Epithelial cell of esophagus (primary cell): ENCODE measurements at regions not wholly inside any gene's neighbourhood (a gene's known extent, or its start where the extent isn't known, plus 50 kb on each side); places are given as distances from the start of the nearest gene placed in this dataset.

Experiments used
- DNase-seq: peaks from one replicate; pipeline ENCODE4 v3.0.0; 2010; ENCODE audit warnings: low read depth
- H3K4me3 ChIP-seq: 2 replicates; pipeline ENCODE4 v1.5.1; 2011; ENCODE audit warnings: mild to moderate bottlenecking, low read length, control low read depth
- TF ChIP-seq, protein P1 (sequence below): IDR thresholded peaks from 2 replicates; pipeline ENCODE4 v1.5.1; 2011; ENCODE audit warnings: low read depth, mild to moderate bottlenecking, low read length, control low read depth, inconsistent platforms; ENCODE audit not compliant: insufficient read depth; ENCODE audit errors: missing control alignments

- DNase-seq = no peak
- H3K4me3 ChIP-seq = no peak overlapping the region
- TF ChIP-seq, protein P1, sequence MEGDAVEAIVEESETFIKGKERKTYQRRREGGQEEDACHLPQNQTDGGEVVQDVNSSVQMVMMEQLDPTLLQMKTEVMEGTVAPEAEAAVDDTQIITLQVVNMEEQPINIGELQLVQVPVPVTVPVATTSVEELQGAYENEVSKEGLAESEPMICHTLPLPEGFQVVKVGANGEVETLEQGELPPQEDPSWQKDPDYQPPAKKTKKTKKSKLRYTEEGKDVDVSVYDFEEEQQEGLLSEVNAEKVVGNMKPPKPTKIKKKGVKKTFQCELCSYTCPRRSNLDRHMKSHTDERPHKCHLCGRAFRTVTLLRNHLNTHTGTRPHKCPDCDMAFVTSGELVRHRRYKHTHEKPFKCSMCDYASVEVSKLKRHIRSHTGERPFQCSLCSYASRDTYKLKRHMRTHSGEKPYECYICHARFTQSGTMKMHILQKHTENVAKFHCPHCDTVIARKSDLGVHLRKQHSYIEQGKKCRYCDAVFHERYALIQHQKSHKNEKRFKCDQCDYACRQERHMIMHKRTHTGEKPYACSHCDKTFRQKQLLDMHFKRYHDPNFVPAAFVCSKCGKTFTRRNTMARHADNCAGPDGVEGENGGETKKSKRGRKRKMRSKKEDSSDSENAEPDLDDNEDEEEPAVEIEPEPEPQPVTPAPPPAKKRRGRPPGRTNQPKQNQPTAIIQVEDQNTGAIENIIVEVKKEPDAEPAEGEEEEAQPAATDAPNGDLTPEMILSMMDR = no peak
Observed at GRCh38 chr4:13892739-13893105, 265.2 kb upstream of the BOD1L1 start.

GRCh38 chr4:13893211-13893610 is 265.7 kb upstream of the BOD1L1 start:
- TF ChIP-seq, protein P1 = no peak
- H3K4me3 ChIP-seq = no peak overlapping the region
- DNase-seq = no peak

DNA sequence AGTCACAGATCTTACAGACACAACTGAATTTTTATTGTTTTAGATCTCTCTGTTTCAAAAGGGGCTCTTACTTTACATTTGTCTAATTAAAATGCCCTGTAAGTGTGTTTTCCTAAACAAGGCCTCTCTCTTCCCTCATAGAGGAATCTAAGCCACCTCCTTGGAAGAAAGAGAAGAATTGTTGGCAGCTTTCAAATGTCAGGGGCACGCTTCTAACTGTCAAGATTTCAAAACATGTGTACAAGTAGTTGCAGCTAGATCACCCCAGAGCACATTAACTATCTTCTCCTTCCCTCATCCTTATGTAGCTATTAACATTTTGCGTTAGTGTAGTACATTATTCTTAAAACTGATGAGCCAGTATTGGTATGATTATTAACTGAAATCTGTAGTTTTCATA is 266.5 kb upstream of the BOD1L1 start:
- TF ChIP-seq, protein P1 = no peak
- H3K4me3 ChIP-seq = no peak overlapping the region
- DNase-seq = no peak

GRCh38 chr4:13900780-13901179 is 273.3 kb upstream of the BOD1L1 start:
- DNase-seq = no peak
- no peak overlapping the region for H3K4me3 ChIP-seq
- TF ChIP-seq, protein P1 = no peak

GRCh38 chr4:13902146-13902545 is 274.6 kb upstream of the BOD1L1 start:
- TF ChIP-seq, protein P1 = no peak
- no peak overlapping the region for H3K4me3 ChIP-seq
- DNase-seq = peak; percentile 62

- H3K4me3 ChIP-seq = no peak overlapping the region
- DNase-seq = peak; percentile 46
- TF ChIP-seq, protein P1 = no peak
Observed at GRCh38 chr4:13903061-13903460, 275.5 kb upstream of the BOD1L1 start.

- H3K4me3 ChIP-seq = no peak overlapping the region
- TF ChIP-seq, protein P1 = no peak
- no peak for DNase-seq
Observed at GRCh38 chr4:13903901-13904300, 276.4 kb upstream of the BOD1L1 start.
